GM21360 (cell line): ENCODE measurements at regions not wholly inside any gene's neighbourhood (a gene's known extent, or its start where the extent isn't known, plus 50 kb on each side); places are given as distances from the start of the nearest gene placed in this dataset.

Experiments used
- ATAC-seq: cut with Tn5 transposase; IDR thresholded peaks from one replicate; pipeline ENCODE4 v1.9.1; 2021; ENCODE audit warnings: mild to moderate bottlenecking, moderate library complexity; ENCODE audit not compliant: unreplicated experiment

DNA sequence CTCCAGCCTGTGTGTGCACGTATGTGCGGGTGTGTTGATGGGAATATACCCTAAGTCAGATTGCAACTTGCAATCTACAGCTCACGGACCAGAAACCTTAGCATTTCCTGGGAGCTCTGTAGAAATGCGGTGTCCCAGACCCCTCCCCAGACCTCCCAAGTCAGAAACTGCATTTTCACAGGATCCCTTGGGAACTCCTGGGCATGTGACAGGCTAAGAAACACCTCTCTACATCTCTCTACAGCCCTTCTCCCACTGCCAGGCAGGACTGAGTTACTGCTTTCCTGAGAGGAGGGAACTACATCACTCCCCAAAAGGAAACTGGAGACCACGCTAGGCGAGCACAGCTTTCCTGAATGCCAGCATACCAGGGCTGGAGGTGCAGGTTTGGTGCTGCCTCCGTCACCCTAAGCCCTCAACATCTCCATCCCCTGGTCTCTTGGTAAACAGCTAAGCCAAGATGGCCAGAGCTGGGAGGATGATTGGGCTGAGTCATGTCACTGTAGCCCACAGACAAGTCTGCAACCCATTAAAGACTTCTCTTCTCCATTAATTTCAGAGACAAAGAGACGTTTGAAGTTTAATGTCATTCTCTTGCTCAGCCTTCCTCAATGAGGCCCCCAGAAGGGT is 194.4 kb downstream of the BMP7 start:
- ATAC-seq: no peak

DNA sequence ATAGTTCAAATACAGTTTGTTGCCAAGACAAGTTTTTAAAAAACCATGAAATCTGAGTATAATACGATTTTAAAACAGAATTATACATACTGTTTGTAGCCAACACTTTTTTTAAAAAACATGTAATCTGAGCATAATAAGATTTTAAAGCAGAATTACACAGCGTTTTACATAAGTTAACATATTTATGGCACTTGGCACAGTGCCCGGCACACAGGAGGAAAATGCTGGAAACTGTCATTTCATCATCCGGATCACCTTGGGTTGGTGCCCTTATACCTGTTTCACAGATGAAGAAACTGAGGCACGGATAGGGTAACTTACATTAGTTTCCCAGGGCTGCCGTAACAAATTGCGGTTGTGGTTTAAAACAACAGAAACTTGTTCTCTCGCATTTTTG is 193.0 kb downstream of the BMP7 start:
- ATAC-seq: no peak

DNA sequence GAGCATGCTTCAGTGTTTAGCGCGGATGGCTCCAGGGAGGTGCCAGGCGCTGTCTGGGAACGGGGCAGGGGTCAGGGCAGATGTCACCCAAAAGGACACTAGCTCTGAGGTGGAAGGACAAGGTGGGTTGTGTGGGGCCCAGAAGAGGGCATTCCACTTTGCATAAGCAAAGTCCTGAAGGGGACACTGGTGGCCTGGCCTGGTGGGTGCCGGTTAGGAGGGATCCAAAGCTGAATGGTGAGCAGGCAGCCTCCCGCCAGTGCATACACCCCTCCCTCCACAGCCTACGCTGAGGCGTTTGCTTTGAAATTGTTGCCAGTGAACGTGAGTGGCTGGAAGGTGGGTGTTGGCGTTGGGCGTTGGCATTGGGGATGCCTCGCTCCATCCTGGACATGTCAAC is 192.1 kb downstream of the BMP7 start:
- no peak for ATAC-seq

DNA sequence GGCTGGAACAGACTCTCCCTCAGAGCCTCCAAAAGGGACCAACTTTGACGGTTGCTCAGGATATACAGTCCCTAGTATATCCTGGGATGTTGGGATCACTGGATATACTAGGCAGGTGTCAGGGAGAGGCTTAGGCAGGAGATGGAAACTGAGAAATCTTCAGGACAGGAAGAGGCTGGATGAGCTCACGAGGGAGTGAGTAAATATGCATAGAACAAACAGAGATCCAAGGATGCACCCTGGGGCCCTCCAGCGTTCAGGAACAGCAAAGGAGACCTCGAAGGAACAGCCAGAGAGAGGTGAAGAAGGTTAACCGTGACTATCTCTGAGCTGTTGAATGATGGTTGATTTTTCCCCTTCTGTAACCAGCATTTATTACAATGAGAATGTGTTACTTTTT is 191.3 kb downstream of the BMP7 start:
- no peak for ATAC-seq

DNA sequence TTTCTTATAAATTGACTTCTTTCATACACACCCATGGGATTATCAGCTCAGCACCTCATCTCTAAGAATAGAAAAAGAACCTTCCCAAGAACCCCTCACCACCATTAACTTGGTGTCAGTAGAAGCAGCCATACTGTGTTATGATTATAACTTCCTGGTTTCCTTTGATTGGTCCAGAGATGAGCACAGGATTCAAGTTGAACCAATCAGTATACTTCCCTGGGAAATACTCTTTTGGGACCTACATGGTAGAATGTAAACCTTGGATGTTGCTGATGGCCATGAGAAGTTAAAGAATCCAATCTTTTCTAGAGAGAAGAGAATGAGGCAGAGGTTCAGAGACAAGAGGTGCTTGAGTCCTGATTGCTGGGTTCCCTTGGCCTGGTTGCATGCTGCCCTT is 190.8 kb downstream of the BMP7 start:
- ATAC-seq: no peak

DNA sequence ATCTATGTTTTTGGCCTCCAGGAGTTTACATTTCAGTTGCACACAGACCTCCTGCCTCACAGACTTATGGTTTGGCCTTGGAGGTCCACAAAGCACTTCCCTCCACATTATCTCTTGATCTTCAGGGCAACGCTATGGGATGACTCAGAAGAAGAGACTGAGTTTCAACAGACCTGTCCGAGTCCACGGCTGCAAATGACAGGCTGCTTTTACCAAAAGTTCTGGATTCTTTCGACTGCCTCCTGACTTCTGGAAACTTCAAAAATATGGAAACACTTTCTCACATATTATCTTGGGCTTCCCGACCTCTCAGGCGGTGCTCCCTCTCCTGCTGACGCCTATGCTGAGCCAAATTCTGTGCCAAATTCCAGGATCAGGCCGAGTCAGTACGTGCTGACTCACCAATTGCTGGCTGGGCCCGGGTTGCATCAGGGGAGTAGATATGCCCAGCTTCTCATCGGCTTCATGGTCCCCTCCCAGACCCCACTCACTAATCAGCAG is 190.2 kb downstream of the BMP7 start:
- ATAC-seq: no peak

DNA sequence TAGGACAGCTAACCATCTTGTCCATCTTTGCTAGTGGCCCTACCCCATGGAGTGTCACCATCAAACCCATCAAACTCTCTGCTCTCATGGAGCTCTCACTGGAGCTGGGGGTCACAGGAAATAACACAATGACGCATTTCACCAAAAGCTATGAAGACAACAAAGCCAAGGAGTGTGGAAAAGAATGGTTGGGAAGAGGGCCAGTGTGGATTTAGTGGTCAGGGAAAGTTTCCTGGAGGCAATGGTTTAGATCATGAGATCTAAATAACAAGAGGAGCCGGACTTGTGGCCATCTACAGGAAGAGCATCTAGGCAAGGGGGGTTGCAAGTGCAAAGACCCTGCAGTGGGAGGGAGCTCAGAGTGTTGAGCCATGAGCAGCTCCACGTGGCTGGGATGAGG is 189.5 kb downstream of the BMP7 start:
- ATAC-seq: no peak

DNA sequence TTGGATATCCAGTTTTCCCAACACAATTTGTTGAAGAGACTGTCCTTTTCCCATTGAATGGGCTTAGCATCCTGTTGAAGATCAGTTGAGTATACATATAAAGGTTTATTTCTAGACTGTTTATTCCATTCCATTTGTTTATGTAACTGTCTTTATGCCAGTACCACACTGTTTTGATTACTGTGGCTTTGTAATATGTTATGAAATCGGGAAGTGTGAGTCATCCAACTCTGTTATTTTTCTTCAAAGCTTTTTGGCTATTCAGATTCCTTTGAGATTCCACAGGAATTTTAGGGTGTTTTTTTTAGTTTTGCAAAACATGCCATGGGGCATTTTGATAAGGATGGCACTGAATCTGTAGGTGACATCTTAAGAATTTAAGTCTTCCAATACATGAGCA is 188.3 kb downstream of the BMP7 start:
- ATAC-seq: no peak

DNA sequence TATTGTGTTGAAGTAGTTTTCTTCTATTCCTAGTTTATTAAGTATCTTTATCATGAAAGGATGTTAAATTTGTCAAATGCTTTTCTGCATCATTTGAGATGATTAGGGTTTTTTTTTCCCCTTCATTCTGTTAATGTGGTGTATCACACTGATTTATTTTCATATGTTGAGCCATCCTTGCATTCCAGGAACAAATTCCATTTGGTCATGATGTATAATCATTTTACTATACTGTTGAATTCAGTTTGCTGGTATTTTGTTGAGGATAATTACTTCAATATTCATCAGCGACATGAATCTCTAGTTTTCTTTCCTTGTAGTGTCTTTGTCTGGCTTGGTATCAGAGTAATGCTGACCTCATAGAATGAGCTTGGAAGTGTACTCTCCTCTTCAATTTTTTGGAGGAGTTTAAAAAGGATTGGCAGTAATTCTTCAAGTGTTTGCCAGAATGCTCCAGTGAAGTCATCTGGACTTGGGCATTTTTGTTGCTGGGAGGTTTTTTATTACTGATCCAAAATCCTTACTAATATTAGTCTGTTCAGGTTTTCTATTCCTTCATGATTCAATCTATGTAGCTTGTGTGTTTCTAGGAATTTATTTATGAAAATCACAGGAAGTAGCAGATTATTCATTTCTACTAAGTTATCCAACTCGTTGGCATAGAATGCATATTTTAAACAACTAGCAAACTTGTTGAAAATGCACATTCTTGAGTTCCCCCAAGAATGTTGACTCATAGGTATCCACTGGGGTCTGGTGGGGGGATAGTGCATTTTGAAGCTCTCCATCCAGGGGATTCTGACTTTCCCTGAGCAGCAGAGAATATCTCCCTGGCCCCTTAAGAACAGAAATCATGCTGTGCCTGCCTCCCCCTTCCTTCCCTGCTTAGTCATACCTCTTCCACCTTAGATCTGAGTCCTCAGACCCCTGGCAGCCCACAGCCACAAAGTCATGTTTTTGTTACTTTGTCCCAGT is 187.1 kb downstream of the BMP7 start:
- ATAC-seq: no peak

DNA sequence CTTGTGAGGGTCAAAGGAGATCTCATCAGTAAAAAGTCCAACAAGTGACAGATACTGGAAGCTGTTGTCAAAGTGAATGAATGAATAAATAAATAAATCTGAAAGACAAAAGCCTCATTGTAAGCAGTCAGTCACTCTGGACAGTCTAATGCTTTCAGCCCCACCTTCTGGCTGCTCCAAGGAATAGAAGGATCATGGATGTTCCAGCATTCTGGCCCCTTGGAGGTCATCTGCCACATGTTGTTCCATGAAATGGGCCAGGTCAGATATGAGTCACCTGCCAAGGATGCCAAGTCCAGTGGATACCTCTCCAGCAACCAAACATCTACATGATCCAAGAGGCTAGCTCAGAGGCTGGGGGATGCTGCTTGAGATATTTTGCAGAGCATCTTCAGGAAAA is 185.6 kb downstream of the BMP7 start:
- no peak for ATAC-seq

DNA sequence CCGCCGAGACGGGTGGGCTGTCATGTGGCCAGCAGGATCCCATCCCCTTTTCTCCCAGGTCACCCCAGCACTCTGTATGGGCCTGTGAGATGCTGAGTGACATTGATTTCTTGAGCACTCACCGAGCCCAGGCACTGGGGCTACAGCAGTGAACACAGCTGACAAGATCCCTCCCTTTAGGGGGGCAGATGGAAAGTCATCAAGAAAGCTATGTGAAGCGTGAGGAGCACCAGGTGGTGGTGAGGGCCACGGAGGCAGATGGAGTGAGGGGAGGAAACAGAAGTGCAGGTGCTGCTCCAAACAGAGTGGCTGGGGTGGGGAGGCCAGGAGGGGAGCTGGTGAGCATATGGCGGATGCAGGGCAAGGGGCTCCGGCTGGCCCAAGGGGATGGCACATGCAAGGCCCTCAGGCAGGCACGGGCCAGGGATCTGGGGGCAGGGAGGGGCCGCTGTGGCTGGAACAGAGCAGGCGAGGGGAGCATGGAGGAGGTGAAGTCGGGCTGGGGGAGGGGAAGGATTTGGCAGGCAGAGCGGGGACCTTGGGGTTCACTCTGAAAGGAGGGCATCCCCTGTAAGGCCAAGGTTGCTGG is 184.0 kb downstream of the BMP7 start:
- no peak for ATAC-seq

DNA sequence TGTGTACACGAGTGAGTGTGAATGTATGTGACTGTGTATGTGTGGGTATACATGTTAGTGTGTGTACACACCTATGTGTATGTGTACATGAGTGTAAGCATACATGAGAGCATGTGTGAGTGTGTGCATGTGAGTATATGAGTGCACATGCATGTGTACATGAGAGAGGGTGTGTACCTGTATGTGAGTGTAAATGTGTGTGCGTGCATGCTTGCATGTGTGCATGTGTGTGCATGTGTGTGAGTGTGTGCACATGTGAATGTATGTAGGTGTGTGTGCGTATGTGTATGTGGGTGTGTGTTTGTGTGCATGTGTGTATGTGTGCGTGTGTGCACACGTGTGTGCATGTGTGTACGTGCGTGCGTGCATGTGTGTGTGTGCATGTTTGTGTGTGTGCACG is 183.4 kb downstream of the BMP7 start:
- ATAC-seq: no peak

DNA sequence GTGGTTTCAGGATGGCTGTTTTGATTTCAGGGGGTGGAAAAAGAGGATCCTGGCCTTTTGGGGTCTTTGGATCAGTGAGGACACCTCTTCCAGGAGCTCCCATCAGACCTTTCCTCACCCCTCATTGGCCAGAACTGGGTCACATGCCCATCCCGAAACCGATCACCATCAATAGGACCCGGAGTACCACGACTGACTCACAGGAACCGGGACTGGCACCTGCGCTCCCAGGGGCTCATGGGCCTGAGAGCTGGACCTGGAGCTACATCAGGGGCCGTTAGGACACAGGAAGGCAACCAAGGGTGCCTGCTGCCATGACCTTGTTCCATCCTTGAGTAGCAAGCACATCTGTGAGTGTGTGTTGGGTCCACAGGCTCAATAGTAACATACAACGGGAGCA is 180.4 kb downstream of the BMP7 start:
- no peak for ATAC-seq

DNA sequence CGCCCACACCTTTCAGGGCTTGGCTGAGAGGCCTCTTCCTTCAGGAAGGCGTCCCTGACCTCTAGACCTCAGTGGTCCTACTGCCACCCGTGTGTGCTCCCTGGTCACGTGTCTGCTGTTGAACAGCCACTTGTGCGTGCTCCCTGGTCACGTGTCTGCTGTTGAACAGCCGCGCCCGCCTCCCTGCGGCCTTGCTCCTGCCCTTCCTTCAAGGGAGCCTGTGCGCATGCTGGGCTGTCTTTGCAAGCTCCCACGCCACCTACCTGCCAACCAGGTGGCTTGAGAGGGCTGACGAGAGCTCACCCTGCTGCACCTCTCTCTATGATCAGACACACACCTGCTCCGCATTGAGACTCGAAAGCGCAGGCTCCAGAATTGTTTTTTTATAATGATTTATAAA is 179.3 kb downstream of the BMP7 start:
- no peak for ATAC-seq

DNA sequence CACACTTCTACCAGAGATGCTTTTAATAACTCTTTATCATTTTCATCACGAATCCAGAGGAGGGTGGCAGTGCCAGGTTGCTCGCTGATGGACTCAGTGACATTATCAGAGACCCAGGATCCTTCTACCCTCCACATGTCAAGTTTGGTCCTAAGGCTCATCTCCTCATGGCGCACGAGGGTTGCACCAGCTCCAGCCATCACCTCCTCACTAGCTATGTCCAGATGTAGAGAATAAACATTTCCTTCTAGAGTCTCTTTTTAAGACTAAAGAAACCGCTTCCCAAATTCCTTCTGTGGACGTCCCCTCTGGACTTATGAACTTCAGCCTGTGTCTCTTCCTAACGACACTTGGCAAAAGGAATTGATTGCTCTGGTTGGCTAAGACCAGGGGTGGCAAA is 178.7 kb downstream of the BMP7 start:
- no peak for ATAC-seq

DNA sequence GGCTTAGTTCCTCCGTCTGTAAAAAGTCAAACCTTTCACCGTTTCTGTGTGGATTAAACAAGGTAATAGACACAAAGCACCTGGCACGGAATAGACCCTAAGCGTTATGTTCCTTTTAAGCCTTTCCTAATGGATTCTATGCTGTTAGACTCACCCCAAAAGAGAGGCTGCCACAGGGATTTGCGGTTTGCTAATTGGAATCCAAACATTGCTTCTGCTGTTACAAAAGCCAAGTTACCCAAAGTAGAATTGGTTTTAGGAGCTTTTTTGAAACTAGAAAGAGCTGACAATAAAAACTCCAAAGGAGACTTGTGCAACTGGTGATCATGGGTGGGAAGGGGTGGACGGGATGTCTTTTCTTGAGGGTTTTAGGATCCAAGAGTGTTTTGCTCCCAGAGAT is 178.0 kb downstream of the BMP7 start:
- no peak for ATAC-seq

DNA sequence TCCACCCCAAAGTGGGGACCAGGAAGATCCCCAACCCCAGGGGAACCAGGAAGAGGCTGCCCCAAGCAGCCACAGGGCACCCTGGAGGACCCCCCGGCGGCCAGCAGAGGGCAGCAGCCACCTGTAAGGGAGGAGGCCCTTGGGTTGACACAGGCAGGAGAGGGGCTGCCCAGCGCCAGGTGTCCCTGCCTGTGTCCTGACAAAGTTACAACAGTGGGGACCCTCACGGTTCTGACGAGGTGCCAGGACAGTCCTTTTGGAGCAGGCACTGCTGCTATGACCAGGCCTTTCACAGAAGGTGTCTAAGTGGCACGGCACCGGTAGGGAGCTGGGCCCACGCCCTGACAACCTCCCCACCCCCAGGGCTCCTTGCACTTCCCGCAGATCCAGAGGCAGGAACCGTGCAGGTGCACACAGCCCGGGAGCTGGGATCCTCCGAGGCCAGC is 176.7 kb downstream of the BMP7 start:
- ATAC-seq: peak; percentile 58

DNA sequence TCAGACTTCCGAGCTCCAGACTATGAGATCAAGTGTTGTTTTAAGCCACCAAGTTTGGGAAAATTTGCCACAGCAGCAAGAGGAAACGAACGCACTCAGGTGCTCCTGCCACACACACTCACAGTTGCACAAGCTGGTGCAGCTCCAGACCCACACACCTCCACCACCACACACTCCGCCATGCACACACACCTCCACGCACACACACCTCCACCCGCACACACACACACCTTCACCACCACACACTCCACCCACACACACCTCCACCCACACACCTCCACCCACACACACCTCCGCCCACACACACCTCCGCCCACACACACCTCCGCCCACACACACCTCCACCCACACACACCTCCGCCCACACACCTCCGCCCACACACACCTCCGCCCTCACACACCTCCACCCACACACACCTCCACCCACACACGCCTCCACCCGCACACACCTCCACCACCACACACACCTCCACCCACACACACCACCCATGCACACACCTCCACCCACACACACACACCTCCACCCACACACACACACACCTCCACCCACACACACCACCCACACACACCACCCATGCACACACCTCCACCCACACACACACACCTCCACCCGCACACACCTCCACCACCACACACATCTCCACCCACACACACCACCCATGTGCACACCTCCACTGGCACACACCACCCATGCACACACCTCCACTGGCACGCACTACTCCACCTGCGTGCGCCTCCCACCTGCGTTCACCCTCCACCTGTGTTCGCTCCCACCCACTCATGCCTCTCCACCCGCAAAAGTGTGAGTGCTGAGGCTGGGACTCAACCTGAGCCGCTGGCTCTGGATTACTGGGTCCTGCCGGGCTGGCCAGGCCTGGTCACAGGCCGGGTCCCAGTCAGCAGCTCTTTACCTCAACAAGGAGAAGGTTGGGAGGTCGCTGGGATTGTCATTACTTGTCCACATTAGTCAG is 175.6 kb downstream of the BMP7 start:
- no peak for ATAC-seq

DNA sequence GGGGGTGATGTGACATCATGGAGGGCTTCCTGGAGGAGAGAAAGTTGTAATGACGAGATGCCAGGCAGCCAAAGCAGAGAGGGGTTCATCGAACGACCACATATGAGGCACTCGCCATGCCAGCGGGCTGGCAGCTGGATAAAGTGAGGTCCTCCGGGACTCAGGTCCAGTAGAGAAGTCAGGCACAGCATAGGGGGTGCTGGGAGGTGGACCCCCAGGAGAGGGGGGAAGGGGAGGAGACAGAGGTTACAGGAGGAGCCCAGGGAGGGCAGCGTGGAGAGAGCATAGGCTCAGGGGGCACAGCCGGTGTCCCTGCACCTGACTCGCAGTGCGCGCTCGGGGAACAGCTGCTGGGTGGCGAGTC is 174.7 kb downstream of the BMP7 start:
- ATAC-seq: no peak

DNA sequence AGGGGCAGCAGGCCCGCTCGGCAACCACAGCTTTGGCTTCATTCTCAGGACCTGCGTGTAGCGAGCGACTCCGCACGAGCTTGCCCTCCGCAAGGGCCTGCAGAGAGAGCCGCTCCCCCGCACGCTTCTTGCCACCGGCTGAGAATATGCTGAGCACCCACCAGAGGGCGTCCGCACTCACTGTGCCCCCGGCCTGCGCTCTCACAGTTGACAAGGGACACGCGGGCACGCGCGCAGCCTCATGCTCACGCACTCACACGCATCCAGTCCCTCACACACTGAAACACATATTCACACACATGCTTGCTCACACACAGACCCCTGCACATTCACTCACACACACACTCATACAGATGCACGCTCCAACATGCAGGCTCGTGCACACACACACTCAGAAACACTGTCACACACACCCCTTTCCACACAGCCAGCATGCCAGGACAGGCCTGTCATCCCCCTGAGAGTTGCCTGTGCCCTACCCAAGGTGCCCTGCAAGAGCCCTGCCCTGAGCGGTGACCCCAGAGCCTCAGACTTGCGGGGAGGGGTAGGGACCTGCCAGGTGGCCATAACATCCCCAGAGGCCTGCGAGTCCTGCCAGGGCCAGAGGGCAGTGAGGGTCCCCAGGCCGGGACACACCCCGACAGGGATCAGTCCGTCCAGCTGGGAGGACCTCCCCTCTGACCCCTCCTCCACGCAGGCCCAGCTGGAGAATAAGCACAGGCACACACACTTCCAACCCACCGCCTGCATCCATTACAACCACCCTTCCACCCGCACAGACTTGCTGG is 174.1 kb downstream of the BMP7 start:
- ATAC-seq: peak; percentile 59
